Right lung (tissue), 2 donors: ENCODE measurements at regions not wholly inside any gene's neighbourhood (a gene's known extent, or its start where the extent isn't known, plus 50 kb on each side); places are given as distances from the start of the nearest gene placed in this dataset.
A peak's percentile ranks its signal among the peaks of the same experiment; 100 is the strongest.
"Not testable (repeated sequence)": the region's sequence is repeated elsewhere in the genome, so short reads cannot be mapped to it uniquely, and the experiment has no call there.

ENCODE experiments used
- DNase-seq, 2 donors: peaks; one replicate each; pipeline ENCODE4 v3.0.0-alpha.2; 2013

- no peak for DNase-seq
Observed at GRCh38 chr7:68173513-68173912, 1176.9 kb downstream of the TYW1 start.

GRCh38 chr7:68176974-68177373 lies 1180.3 kb downstream of the TYW1 start:
- peak; percentile 28 to 43 for DNase-seq

GRCh38 chr7:68180761-68181160 lies 1184.1 kb downstream of the TYW1 start:
- DNase-seq = no peak

GRCh38 chr7:68183176-68183575 lies 1186.5 kb downstream of the TYW1 start:
- no peak for DNase-seq

GRCh38 chr7:68185631-68186456 lies 1189.2 kb downstream of the TYW1 start:
- peak in 1 of 2 donors; percentile 1 for DNase-seq

GRCh38 chr7:68187532-68187931 lies 1190.9 kb downstream of the TYW1 start:
- no peak for DNase-seq

- DNase-seq = no peak
Observed at GRCh38 chr7:68192941-68193340, 1196.3 kb downstream of the TYW1 start.

- not testable (repeated sequence) for DNase-seq
Observed at GRCh38 chr7:68195642-68196041, 1199.0 kb downstream of the TYW1 start.

- no peak for DNase-seq
Observed at GRCh38 chr7:68200051-68200670, 1203.5 kb downstream of the TYW1 start.

- DNase-seq = no peak
Observed at GRCh38 chr7:68203251-68203650, 1206.6 kb downstream of the TYW1 start.

GRCh38 chr7:68205826-68206225 lies 1209.2 kb downstream of the TYW1 start:
- DNase-seq = no peak

GRCh38 chr7:68206946-68207485 lies 1210.4 kb downstream of the TYW1 start:
- no peak for DNase-seq

- DNase-seq = no peak
Observed at GRCh38 chr7:68207676-68208075, 1211.0 kb downstream of the TYW1 start.

GRCh38 chr7:68209486-68209885 lies 1212.9 kb downstream of the TYW1 start:
- no peak for DNase-seq

GRCh38 chr7:68213838-68214237 lies 1217.2 kb downstream of the TYW1 start:
- DNase-seq = no peak

GRCh38 chr7:68216051-68216450 lies 1219.4 kb downstream of the TYW1 start:
- DNase-seq = no peak

GRCh38 chr7:68217426-68217825 lies 1220.8 kb downstream of the TYW1 start:
- DNase-seq = no peak

GRCh38 chr7:68218461-68218860 lies 1221.8 kb downstream of the TYW1 start:
- DNase-seq = no peak

- DNase-seq = no peak
Observed at GRCh38 chr7:68222311-68222710, 1225.7 kb downstream of the TYW1 start.

- DNase-seq = no peak
Observed at GRCh38 chr7:68224041-68224741, 1227.6 kb downstream of the TYW1 start.

- DNase-seq = not testable (repeated sequence)
Observed at GRCh38 chr7:68231011-68231410, 1234.4 kb downstream of the TYW1 start.

- no peak for DNase-seq
Observed at GRCh38 chr7:68235937-68236336, 1239.3 kb downstream of the TYW1 start.
